ENCODE measurements at regions not wholly inside any gene's neighbourhood (a gene's known extent, or its start where the extent isn't known, plus 50 kb on each side); places are given as distances from the start of the nearest gene placed in this dataset.

DNA sequence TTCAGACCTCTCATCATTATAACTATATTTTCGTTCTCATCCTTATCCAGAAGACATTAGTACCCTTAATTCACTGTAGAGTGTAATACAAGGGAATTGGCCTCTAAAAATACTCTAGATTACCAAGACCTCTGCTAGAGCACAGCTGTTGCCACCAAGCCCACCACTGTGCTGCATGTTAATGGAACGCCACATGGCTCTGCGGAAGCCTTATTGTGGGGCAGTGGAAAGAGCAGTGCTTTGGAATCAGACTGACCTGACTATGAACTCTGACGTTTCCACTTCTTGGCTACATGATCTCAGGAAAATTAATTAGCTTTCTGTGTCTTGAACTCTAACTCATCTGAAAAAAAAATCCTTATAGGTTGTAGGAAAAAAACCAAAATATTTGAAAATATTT, 222.1 kb downstream of the LMX1A start:
- TF ChIP-seq, protein P1, sequence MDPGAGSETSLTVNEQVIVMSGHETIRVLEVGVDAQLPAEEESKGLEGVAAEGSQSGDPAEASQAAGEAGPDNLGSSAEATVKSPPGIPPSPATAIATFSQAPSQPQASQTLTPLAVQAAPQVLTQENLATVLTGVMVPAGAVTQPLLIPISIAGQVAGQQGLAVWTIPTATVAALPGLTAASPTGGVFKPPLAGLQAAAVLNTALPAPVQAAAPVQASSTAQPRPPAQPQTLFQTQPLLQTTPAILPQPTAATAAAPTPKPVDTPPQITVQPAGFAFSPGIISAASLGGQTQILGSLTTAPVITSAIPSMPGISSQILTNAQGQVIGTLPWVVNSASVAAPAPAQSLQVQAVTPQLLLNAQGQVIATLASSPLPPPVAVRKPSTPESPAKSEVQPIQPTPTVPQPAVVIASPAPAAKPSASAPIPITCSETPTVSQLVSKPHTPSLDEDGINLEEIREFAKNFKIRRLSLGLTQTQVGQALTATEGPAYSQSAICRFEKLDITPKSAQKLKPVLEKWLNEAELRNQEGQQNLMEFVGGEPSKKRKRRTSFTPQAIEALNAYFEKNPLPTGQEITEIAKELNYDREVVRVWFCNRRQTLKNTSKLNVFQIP (CRISPR knock-in tag; IDR thresholded peaks at IDR 0.05; ENCODE audit: borderline replicate concordance, low read depth), result no peak
- TF ChIP-seq ZC3H10 (CRISPR knock-in tag; IDR thresholded peaks at IDR 0.05) (no peak), RARB (CRISPR knock-in tag; IDR thresholded peaks at IDR 0.05) (no peak), TCF4 (CRISPR knock-in tag; IDR thresholded peaks at IDR 0.05; ENCODE audit: borderline replicate concordance) (no peak), ISL1 (CRISPR knock-in tag; IDR thresholded peaks at IDR 0.05) (no peak), ZFP30 (CRISPR knock-in tag; IDR thresholded peaks at IDR 0.05) (no peak), TOX (CRISPR knock-in tag; IDR thresholded peaks at IDR 0.05; ENCODE audit: borderline replicate concordance) (no peak), OSR1 (CRISPR knock-in tag; IDR thresholded peaks at IDR 0.05) (no peak), PPARA (CRISPR knock-in tag; IDR thresholded peaks at IDR 0.05; ENCODE audit: borderline replicate concordance) (no peak), ZFP3 (CRISPR knock-in tag; IDR thresholded peaks at IDR 0.05) (no peak), ESRRG (CRISPR knock-in tag; IDR thresholded peaks at IDR 0.05) (no peak), CSDC2 (CRISPR knock-in tag; IDR thresholded peaks at IDR 0.05) (no peak), ARNTL (CRISPR knock-in tag; IDR thresholded peaks at IDR 0.05; ENCODE audit: borderline replicate concordance, low read depth) (no peak), ZNF565 (CRISPR knock-in tag; conservative IDR thresholded peaks at IDR 0.05; ENCODE audit: low read depth) (no peak), BACH2 (CRISPR knock-in tag; IDR thresholded peaks at IDR 0.05; ENCODE audit: borderline replicate concordance) (no peak), GLIS3 (CRISPR knock-in tag; IDR thresholded peaks at IDR 0.05) (no peak)
- TF ChIP-seq, protein P2, sequence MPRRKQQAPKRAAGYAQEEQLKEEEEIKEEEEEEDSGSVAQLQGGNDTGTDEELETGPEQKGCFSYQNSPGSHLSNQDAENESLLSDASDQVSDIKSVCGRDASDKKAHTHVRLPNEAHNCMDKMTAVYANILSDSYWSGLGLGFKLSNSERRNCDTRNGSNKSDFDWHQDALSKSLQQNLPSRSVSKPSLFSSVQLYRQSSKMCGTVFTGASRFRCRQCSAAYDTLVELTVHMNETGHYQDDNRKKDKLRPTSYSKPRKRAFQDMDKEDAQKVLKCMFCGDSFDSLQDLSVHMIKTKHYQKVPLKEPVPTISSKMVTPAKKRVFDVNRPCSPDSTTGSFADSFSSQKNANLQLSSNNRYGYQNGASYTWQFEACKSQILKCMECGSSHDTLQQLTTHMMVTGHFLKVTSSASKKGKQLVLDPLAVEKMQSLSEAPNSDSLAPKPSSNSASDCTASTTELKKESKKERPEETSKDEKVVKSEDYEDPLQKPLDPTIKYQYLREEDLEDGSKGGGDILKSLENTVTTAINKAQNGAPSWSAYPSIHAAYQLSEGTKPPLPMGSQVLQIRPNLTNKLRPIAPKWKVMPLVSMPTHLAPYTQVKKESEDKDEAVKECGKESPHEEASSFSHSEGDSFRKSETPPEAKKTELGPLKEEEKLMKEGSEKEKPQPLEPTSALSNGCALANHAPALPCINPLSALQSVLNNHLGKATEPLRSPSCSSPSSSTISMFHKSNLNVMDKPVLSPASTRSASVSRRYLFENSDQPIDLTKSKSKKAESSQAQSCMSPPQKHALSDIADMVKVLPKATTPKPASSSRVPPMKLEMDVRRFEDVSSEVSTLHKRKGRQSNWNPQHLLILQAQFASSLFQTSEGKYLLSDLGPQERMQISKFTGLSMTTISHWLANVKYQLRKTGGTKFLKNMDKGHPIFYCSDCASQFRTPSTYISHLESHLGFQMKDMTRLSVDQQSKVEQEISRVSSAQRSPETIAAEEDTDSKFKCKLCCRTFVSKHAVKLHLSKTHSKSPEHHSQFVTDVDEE (CRISPR knock-in tag; IDR thresholded peaks at IDR 0.05), result no peak
- TF ChIP-seq, protein P3, sequence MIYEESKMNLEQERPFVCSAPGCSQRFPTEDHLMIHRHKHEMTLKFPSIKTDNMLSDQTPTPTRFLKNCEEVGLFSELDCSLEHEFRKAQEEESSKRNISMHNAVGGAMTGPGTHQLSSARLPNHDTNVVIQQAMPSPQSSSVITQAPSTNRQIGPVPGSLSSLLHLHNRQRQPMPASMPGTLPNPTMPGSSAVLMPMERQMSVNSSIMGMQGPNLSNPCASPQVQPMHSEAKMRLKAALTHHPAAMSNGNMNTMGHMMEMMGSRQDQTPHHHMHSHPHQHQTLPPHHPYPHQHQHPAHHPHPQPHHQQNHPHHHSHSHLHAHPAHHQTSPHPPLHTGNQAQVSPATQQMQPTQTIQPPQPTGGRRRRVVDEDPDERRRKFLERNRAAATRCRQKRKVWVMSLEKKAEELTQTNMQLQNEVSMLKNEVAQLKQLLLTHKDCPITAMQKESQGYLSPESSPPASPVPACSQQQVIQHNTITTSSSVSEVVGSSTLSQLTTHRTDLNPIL (CRISPR knock-in tag; IDR thresholded peaks at IDR 0.05; ENCODE audit: low read depth), result no peak
- TF ChIP-seq, protein P4, sequence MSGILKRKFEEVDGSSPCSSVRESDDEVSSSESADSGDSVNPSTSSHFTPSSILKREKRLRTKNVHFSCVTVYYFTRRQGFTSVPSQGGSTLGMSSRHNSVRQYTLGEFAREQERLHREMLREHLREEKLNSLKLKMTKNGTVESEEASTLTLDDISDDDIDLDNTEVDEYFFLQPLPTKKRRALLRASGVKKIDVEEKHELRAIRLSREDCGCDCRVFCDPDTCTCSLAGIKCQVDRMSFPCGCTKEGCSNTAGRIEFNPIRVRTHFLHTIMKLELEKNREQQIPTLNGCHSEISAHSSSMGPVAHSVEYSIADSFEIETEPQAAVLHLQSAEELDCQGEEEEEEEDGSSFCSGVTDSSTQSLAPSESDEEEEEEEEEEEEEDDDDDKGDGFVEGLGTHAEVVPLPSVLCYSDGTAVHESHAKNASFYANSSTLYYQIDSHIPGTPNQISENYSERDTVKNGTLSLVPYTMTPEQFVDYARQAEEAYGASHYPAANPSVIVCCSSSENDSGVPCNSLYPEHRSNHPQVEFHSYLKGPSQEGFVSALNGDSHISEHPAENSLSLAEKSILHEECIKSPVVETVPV (CRISPR knock-in tag; IDR thresholded peaks at IDR 0.05), result no peak
- no peak for ATAC-seq

DNA sequence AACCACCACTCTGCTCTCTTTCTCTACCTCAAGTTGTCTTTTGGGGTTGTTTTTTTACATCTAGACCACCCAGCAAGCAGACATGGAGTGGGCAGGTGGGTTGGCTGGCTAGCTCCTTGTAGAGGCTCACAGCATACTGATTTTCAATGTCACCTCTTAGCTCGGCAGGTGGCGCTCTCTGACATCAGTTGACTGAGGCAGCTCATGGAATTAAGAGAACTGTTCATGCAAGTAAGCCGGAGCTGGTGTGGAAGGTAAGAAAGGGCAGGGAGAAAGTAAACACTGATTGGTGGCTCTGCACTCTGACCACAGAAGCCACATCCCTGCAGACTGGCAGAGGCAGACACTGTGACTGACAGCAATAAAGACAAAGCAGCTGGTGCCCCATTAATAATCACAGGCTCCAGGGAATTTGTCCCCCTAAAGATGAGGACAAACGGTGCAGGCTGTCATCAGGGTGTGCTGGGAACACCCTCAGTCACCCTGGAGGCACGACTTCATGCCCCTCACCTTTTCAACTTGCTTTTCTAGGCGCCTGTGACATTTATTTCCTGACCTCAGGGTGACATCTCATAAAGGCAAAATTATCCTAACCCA, 226.8 kb downstream of the LMX1A start:
- no peak for TF ChIP-seq PPARA (CRISPR knock-in tag; IDR thresholded peaks at IDR 0.05; ENCODE audit: borderline replicate concordance)
- no peak for TF ChIP-seq CSDC2 (CRISPR knock-in tag; IDR thresholded peaks at IDR 0.05)
- TF ChIP-seq OSR1 (CRISPR knock-in tag; IDR thresholded peaks at IDR 0.05), result no peak
- TF ChIP-seq ZNF8 (CRISPR knock-in tag; IDR thresholded peaks at IDR 0.05), result no peak
- no peak for TF ChIP-seq BACH2 (CRISPR knock-in tag; IDR thresholded peaks at IDR 0.05; ENCODE audit: borderline replicate concordance)
- TF ChIP-seq ARNTL (CRISPR knock-in tag; IDR thresholded peaks at IDR 0.05; ENCODE audit: borderline replicate concordance, low read depth), result no peak
- TF ChIP-seq ESRRG (CRISPR knock-in tag; IDR thresholded peaks at IDR 0.05), result no peak
- no peak for TF ChIP-seq ZNF565 (CRISPR knock-in tag; conservative IDR thresholded peaks at IDR 0.05; ENCODE audit: low read depth)
- no peak for TF ChIP-seq ZFP3 (CRISPR knock-in tag; IDR thresholded peaks at IDR 0.05)
- TF ChIP-seq, protein P3 (CRISPR knock-in tag; IDR thresholded peaks at IDR 0.05; ENCODE audit: low read depth), result no peak
- TF ChIP-seq ZNF70 (CRISPR knock-in tag; IDR thresholded peaks at IDR 0.05), result no peak
- TF ChIP-seq, protein P2 (CRISPR knock-in tag; IDR thresholded peaks at IDR 0.05), result no peak
- no peak for TF ChIP-seq GLIS3 (CRISPR knock-in tag; IDR thresholded peaks at IDR 0.05)
- TF ChIP-seq, protein P5, sequence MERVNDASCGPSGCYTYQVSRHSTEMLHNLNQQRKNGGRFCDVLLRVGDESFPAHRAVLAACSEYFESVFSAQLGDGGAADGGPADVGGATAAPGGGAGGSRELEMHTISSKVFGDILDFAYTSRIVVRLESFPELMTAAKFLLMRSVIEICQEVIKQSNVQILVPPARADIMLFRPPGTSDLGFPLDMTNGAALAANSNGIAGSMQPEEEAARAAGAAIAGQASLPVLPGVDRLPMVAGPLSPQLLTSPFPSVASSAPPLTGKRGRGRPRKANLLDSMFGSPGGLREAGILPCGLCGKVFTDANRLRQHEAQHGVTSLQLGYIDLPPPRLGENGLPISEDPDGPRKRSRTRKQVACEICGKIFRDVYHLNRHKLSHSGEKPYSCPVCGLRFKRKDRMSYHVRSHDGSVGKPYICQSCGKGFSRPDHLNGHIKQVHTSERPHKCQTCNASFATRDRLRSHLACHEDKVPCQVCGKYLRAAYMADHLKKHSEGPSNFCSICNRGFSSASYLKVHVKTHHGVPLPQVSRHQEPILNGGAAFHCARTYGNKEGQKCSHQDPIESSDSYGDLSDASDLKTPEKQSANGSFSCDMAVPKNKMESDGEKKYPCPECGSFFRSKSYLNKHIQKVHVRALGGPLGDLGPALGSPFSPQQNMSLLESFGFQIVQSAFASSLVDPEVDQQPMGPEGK (CRISPR knock-in tag; IDR thresholded peaks at IDR 0.05; ENCODE audit: borderline replicate concordance), result no peak
- TF ChIP-seq, protein P4 (CRISPR knock-in tag; IDR thresholded peaks at IDR 0.05), result no peak
- no peak for TF ChIP-seq ISL1 (CRISPR knock-in tag; IDR thresholded peaks at IDR 0.05)
- ATAC-seq, result peak; percentile 92
